ENCODE measurements at regions not wholly inside any gene's neighbourhood (a gene's known extent, or its start where the extent isn't known, plus 50 kb on each side); places are given as distances from the start of the nearest gene placed in this dataset.

DNA sequence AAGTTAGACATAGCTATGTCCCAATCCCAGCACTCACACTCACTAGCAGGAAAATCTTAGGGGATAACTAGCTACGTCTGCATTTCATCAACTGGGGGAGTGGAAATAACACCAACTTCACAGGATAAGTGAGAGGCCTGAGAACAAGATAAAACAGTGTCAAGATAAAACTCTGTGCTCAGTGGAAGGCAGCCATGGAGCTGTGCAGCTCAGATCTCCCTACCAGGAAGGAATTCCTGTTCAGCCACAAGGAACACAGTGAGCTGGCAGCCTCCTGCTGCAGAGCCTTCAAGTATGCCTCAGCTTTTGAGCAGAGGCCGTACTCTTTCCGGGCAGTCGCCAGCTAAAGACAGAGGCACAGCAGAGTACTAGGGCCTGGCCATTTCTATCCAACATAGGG lies 115.8 kb upstream of the TOPAZ1 start:
- TF ChIP-seq, protein P1, sequence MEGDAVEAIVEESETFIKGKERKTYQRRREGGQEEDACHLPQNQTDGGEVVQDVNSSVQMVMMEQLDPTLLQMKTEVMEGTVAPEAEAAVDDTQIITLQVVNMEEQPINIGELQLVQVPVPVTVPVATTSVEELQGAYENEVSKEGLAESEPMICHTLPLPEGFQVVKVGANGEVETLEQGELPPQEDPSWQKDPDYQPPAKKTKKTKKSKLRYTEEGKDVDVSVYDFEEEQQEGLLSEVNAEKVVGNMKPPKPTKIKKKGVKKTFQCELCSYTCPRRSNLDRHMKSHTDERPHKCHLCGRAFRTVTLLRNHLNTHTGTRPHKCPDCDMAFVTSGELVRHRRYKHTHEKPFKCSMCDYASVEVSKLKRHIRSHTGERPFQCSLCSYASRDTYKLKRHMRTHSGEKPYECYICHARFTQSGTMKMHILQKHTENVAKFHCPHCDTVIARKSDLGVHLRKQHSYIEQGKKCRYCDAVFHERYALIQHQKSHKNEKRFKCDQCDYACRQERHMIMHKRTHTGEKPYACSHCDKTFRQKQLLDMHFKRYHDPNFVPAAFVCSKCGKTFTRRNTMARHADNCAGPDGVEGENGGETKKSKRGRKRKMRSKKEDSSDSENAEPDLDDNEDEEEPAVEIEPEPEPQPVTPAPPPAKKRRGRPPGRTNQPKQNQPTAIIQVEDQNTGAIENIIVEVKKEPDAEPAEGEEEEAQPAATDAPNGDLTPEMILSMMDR (IDR thresholded peaks at IDR 0.05): no peak
- no peak for DNase-seq (ENCODE audit: low spot score)
- H3K4me3 ChIP-seq: no peak overlapping the region
- H3K27ac ChIP-seq: no peak overlapping the region

DNA sequence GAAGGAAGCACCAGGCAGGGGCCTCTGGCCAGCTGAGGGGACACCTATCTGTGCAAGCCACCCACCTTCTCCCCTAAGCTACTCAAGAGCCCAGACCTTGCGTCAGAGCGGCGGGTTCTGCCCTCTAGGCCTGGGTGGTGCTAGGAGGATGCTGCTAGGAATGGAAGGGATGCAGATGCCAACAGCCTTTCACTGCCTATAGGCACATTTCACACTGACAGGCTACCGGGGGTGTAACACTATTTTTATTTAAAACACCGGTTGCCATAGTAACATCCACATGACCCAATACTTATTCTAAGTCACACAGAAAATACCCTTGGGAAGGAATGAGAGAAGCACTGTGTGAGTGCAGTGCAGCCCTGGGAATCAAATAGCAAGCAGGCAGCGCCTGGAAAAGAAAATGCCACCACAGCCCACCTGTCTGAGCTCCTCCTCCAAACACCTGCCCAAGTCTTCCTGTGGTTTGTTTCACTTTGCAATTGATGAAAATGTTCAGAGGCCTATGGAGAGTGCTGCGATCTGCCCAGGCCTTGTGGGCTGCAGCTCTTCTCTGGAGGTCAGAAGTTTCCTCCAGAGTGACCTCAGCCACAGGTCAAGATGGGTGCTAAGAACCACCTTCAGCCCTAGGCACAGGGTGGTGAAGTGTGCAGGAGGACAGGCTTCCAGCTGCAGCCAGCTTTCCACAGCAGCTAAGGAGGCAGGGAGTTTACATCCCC lies 113.5 kb upstream of the TOPAZ1 start:
- TF ChIP-seq, protein P1 (IDR thresholded peaks at IDR 0.05): no peak
- no peak overlapping the region for H3K27ac ChIP-seq
- H3K4me3 ChIP-seq: no peak overlapping the region
- DNase-seq (ENCODE audit: low spot score): no peak

DNA sequence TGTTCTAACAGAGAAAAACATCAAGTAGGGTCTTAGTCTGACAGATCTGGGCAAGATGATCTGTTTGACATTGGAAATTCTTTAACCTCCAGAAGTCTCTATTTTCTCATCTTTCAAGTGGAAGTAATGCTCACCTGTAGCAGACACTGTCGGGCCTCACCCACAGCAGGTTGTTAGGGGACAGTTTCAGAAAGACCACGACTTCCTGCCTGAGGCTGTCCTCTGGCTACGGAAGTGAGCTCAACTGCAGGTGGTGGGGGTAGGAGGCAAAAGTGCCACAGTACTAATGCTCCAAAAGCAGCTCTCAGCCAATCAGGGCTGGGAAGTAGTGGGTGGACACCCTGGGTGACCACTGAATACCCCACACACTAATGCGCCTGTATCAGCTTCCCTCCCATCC lies 111.4 kb upstream of the TOPAZ1 start:
- DNase-seq (ENCODE audit: low spot score): no peak
- TF ChIP-seq, protein P1 (IDR thresholded peaks at IDR 0.05): no peak
- Histone ChIP-seq H3K27ac (no peak overlapping the region), H3K4me3 (no peak overlapping the region)

DNA sequence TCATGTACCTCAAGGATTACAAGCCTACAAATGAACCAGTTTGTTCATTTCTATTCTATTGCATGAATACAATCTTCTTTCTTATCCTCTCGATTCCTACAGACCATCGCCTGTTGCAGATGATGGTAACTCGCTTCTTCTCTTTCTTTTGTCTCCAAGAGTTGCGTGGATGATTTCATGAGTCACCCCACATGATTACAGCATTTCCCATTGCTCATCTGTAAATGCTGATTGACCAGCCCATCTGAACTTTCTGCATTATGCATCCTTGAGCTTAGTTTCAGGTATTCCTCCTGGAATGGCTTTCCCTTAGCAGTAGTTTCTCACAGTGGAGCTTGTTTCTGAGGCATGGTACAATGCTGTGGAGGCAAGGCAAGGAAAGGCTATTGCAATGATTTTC lies 109.6 kb upstream of the TOPAZ1 start:
- TF ChIP-seq, protein P1 (IDR thresholded peaks at IDR 0.05): no peak
- Histone ChIP-seq H3K4me3 (no peak overlapping the region), H3K27ac (no peak overlapping the region)
- no peak for DNase-seq (ENCODE audit: low spot score)

DNA sequence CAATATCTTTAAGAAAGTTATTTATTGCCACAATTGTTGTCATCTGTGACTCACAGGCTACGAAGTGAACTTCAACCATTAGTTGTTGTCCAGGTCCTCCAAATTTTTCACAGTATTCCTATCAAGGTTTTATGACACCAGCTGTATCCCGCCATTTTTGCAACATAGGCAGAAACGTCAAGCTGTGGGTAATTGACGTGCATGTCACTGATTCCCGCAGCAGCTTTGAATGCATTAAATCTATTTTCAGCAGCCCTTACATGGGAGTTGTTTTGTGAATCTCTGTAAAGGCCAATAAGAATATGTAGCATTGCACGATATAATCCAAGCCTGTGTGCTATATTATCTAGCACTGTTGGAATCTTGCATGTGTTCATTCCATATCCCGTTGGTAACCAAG lies 109.1 kb upstream of the TOPAZ1 start:
- TF ChIP-seq, protein P1 (IDR thresholded peaks at IDR 0.05): no peak
- no peak overlapping the region for H3K27ac ChIP-seq
- no peak for DNase-seq (ENCODE audit: low spot score)
- H3K4me3 ChIP-seq: no peak overlapping the region

DNA sequence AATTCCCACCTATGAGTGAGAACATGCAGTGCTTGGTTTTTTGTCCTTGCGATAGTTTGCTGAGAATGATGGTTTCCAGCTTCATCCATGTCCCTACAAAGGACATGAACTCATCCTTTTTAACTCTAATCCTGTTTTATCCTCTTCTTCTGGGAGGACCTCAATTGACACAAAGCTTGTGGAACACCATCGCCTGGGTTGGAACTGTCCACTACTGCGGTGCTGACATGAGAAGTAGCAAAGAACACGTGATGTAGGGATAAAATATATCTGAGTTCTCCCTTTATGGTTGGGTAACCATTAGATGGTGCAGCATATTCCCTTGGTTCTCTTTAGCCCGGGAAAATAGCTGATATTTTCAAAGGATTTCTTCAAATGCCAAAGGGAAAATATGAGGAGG lies 105.3 kb upstream of the TOPAZ1 start:
- TF ChIP-seq, protein P1 (IDR thresholded peaks at IDR 0.05): no peak
- Histone ChIP-seq H3K27ac (no peak overlapping the region), H3K4me3 (no peak overlapping the region)
- no peak for DNase-seq (ENCODE audit: low spot score)

DNA sequence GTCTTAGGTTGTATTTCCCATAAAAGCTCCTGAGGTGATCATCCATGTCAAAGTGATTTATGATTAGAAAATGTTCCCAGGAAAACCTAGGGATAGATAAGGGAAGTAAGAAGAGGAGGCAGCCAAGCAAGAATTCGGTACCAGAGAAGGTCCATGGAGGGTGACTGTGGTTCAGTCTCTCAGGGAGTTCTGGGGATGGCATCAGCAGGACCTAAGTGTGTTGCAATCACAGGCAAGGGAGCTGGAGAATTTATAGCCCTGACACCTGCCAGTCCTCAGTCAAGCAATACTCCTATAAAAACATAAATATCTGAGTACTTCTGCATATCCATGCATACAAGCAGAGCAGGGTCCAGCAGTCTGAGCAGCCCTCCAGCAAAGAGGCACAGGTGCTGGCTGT lies 95.6 kb upstream of the TOPAZ1 start:
- TF ChIP-seq, protein P1 (IDR thresholded peaks at IDR 0.05): no peak
- Histone ChIP-seq H3K27ac (no peak overlapping the region), H3K4me3 (no peak overlapping the region)
- no peak for DNase-seq (ENCODE audit: low spot score)

Measured in coronary artery (tissue), 2 donors.